Inflammatory macrophage (primary cell): ENCODE measurements at regions not wholly inside any gene's neighbourhood (a gene's known extent, or its start where the extent isn't known, plus 50 kb on each side); places are given as distances from the start of the nearest gene placed in this dataset.

Source experiments
- DNase-seq, 2 donors: peaks; one replicate each; pipeline ENCODE4 v3.0.0-alpha.2; 2020 to 2022

GRCh38 chr10:88172159-88172558 is 308.7 kb downstream of the PTEN start:
- DNase-seq = no peak

GRCh38 chr10:88174391-88174790 is 311.0 kb downstream of the PTEN start:
- no peak for DNase-seq

GRCh38 chr10:88178758-88179157 is 315.3 kb downstream of the PTEN start:
- DNase-seq = no peak

DNA sequence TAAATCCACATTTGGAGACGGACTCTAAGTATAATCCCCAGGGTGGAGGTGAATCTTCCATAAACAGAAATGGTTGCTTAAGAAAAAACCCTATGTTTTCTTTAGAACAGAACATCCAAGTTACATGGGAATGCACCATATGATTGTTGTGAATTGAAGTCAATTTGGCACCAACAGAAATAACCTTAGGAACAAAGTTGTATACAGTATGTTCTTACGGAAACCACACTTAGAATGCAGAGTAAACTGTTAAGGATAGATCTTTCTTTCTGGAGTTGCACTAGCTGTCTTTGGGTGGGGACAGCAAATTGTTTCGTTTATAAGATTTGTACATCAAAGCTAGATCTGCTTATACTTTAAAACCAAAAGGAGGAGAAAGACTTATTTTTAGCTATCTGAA is 316.4 kb downstream of the PTEN start:
- no peak for DNase-seq

DNA sequence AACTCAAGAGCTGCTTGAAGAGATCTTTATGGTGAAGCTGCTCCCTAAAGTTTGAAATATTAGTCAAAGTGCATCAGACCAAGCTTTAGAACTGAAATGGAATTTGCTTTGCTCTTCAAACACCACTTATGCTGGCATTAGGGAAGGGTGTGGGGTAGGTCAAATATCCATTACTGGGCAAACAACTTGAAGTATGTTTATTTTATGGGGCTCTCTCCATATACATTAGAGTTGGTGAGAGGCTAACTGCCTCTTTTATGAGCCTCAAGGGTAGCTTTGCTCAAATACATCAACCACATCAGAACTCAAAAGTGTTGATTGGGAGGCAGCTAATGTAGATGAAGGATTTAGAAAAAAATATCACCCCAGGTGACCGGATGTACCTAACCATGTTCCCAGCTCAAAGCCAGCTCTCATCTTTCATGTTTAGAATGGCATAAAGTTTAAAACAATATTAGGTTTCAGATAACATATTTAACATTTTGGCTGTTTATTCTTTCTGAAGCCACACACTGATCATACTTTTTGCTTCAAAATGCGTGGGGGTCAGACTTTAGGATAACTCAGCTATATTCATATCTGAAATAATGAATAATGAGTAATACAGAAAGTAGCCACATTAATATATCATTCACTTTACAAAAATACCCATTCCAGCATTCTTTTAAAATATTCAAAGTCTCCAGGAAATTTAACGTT is 318.6 kb downstream of the PTEN start:
- DNase-seq = no peak

DNA sequence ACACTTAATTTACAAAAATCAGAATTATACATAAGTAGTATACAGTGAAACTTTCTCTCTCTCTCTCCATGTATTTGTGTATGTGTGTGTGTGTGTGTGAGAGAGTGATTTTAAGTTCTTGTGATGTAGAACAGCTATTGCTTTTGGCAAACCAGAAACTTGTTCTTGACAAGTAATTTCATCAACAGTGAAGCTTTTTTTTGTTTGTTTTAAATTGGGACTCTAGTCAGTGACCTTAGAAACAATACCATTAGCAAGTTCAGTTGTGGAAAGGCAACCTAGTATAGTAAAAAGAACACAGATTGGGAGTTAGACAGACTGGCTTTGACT is 319.1 kb downstream of the PTEN start:
- DNase-seq = no peak

DNA sequence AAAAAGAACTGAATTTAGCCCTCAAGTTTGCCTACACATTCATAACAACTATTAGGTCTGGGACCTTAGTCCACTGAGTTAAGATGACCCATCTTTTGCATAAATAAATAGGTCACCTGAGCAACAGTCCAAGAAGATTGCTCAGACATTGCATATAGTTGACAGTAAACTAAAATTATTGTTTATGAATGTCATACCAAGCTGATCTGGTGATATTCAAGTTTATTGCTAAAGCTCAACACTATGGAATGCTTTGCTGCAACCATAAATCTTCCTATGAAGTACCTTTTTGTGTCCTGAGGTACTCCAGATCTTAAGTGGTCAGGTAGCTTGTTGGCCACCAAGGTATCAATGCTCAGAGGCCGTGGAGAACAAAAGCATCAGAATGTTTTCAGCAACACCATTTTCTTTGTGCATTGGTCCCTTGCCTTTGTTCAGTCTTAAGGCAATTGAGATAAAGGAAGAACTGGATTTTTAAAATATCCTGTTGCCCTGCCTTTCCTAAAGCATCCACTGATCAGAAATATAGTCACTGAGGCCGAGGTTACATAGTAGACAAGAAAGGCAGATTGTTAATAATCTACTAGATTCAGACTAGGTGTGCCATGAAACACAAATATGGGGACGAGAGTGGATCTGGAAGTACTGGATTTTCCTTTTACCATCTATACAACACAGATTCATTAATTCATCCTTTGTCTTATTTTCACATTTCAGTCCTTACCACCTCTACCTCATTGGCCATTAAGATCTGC is 321.3 kb downstream of the PTEN start:
- DNase-seq = no peak

GRCh38 chr10:88185830-88186229 is 322.4 kb downstream of the PTEN start:
- DNase-seq = no peak

DNA sequence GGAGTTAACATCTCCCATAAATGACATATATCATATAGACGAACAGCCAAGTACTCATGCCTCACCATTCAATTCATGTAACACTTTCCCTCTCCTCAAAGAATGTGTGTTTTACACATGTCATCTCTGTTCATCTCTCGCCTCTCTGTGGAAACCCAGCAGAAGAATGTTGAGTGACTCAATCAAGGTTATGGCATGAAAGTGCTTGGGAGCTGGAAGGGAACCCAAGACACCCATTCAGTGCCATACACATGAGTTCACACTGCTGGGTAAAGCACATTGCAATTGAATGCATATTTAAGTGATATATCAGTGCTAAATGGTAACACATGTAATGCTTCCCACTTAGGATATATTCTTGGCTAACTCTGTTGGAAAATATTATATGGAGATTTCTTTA is 322.9 kb downstream of the PTEN start:
- no peak for DNase-seq

DNA sequence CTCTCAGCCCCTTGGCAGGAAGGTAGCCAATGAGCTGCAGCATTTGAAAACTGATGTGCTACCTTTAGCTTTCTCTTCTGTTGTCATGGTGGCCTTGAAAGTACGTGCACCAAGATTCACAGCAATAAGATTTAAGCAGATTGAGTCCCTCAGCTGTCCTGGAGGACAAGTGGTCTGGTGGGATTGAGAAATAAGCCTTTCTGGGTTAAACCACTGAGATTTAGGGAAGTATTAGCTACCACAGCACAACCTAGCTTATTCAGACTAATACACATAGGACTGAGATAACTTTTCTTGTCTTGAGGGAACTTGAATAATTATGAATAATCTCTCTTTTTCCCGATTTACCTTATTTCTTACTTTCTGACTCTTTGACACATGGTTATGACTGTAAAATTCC is 324.0 kb downstream of the PTEN start:
- peak; percentile 46 to 69 for DNase-seq

- no peak for DNase-seq
These were observed 326.7 kb downstream of the PTEN start for GRCh38 chr10:88190123-88190522.

DNA sequence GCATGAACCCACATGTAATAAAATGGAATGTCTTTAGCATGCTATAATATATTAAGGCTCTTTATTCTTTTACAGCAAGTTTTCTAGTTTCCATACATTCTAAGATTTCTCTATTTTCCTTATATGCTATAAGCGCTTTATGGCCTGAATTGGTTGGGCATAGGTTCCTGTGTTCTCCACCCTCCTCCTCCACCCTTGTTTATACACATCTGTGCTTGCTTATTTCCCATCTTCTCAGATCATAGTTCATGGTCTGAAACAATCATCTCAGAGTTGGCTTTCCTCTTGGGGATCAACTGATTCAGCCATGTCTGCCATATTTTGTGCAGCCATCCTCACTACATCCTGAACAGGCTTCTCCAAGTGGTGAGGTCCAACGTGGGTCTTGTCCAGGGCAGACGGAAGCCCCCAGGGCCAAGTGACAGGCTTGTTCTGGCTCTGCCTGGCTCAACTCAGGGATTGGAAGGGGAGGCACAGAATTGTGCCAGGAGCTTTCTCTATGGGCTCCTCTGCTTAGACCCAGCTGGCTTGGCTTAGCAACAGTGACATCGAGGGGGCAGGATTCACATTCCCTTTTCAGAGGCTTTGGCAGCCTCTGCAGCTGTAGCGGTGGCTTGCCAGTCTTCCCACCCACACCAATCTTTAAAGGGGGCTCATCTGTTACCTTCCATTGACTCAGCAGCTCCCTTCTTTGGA is 327.3 kb downstream of the PTEN start:
- no peak for DNase-seq

DNA sequence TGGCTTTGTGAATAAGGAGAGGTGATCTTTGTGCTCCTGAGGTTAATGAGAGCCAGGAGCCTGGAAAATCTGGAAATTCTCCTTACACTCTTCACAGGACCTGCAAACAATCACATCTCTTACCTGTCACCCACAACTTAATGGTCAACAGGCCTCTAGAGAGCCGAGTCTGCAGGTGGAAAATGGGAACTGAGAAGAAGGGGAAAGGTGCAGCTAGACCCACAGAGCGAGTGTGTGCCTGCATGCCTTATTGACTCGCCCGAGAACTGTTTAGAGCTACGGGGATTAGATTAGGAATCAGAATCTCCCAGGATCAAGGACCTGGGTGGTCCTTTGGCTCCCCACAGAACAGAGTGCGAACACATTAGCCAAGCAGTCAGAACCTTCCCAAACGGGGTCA is 329.6 kb downstream of the PTEN start:
- no peak for DNase-seq

DNA sequence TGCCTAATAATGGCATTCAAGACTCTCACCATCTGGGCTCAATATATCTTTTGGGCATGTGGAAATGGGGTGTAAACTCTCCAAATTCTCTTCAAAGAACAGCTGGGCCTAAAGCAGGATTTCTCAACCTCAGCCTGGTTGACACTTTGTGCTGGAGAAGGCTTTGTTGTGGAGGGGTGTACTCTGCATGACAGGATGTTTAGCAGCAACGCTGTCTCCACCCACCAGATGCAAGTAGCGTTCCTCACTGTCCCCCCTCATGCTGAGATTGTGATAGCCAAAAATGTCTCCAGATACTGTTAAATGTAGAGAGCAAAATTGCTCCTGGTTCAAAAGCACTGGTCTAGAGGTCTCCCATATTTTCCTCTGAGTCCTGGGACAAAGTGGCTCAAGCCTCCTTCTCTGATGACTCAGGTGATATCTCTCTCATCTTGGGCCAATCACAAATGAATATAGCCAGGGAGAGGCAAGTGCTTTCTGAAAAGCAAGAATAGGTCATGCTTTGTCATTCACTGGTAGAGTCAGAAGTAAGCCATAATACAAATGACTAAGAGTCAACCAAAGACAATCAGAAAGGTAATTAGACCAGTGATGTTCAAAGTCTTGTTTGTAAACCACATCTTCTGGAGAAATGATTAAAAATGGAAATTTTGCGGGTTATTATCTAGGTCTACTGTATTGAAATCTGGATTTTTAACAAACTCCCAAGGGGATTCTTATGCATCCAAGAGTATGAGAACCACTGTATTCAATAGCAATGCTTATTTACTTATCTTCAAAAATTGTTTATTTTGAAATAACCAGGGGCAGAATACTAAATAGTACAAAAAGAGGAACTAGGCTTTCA is 330.8 kb downstream of the PTEN start:
- DNase-seq = no peak

GRCh38 chr10:88194961-88195367 is 331.5 kb downstream of the PTEN start:
- no peak for DNase-seq

DNA sequence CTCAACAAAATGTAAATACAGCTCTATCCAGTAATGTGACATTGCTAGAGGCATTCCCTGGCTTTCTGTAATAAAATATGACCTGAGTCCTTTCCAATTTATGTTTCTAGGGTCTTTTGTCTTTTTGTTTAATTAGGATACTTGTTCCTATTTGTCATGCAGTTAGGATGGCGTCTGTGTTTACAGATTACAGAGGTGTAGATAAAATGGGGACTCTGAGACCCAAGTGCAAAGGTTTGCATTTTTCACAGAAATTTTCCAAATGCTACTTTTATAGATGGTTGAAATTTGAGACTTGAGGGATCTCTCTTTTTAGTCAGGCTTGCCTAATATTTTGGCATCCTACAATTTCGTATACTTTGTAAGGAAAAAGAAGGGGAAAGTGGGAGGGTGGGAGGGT is 332.4 kb downstream of the PTEN start:
- no peak for DNase-seq

GRCh38 chr10:88196291-88196690 is 332.9 kb downstream of the PTEN start:
- no peak for DNase-seq

GRCh38 chr10:88198023-88198422 is 334.6 kb downstream of the PTEN start:
- DNase-seq = no peak

DNA sequence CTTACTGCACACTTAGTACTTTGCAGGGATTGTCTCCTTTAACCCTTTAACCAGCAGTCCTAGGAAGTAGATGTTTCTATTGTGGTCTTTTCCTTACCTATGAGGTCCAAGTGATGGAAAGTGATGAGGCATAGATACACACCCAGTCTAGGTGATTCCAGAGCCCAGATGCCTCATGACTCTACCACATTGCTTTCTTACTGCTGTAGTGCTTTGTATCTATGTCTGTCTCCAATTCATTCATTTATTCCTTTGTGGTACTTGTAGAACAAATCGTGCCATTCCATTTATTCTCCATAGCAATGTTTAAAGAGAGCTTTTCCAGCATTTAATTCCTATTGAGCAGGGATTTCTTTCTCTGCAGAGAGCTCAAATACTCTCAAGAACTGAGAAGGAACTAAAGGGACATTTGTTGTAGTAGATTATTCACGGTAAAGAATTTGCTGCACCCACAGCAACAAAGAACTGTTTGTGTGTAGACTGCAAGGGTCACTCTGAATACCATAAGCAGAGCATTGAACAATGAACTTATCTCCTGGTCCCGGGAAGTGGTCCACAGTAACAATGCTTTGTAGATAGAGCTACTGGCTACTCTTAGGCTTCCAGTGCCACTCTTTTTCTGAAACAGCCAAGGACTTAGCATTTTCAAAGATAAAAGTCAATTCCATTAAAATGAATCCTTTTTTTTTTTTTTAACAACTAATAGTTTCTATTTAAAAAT is 337.0 kb downstream of the PTEN start:
- no peak for DNase-seq

DNA sequence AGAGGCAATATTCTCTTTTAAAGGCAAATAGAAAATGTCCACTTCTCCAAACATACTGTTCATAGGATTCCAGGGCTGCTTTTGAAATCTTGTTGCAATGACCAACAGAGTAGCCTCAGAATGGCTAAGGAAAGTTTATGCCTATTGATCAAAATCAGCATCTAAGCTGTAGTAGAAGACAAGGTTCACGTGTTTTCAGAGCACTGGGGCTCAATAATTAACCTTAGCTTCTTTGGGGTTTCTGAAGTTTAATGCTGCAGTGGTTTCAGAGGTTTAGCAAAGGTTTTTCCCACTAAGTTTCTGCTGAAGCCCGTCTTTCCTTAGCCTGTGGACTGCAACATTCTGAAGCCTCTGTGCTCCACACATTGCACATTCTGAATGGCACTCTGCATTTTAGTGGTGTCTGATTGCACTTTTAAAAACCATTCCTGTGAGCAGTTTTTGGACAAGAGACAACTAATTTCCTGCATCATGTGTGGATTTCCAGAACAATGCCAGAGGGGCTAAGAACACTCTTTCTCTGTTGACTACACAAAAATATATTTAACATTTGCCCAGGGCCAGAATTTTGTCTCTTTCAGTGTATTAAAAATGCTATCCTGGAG is 342.5 kb downstream of the PTEN start:
- no peak for DNase-seq

DNA sequence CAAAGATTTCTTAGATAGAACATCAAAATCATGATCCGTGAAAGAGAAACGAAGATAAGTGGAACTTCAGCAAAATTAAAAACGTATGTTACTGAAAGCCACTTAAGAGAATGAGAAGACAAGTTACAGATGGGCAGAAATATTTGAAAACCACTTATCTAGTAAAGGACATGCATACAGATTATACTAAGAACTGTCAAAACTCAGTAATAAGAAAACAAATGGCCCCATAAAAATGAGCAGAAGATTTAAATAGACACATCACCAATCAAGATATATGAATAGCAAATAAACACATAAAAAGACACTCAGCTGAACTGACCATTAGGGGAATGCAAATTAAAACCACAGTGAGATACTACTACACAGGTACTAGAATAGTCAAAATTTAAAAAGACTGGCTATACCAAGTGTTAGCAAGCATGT is 343.7 kb downstream of the PTEN start:
- no peak for DNase-seq

DNA sequence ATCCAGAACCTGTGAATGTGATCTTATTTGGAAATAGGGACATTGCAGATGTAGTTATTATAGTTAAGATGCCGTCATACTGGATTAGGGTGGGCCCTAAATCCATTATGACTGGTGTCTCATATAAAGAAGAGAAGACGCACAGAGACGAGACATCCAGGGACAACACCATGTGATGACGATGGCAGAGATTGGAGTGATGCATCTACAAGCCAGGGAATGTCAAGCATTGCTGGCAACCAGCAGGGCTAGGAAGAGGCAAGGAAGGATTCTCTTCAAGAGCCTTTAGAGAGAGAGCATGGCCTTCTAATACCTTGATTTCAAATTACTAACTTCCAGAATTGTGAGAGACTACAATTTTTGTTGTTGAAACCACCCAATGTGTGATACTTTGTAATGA is 345.8 kb downstream of the PTEN start:
- DNase-seq = no peak
